Hematopoietic multipotent progenitor cell treated with erythropoietin and hydrocortisone succinate and interleukin-3 and kit ligand, for 6 days (in vitro differentiated cells): ENCODE measurements at regions not wholly inside any gene's neighbourhood (a gene's known extent, or its start where the extent isn't known, plus 50 kb on each side); places are given as distances from the start of the nearest gene placed in this dataset.
"Not testable (repeated sequence)": the region's sequence is repeated elsewhere in the genome, so short reads cannot be mapped to it uniquely, and the experiment has no call there.

Experiments used
- DNase-seq: peaks from one replicate; pipeline ENCODE4 v3.0.0-alpha.2; 2015

DNA sequence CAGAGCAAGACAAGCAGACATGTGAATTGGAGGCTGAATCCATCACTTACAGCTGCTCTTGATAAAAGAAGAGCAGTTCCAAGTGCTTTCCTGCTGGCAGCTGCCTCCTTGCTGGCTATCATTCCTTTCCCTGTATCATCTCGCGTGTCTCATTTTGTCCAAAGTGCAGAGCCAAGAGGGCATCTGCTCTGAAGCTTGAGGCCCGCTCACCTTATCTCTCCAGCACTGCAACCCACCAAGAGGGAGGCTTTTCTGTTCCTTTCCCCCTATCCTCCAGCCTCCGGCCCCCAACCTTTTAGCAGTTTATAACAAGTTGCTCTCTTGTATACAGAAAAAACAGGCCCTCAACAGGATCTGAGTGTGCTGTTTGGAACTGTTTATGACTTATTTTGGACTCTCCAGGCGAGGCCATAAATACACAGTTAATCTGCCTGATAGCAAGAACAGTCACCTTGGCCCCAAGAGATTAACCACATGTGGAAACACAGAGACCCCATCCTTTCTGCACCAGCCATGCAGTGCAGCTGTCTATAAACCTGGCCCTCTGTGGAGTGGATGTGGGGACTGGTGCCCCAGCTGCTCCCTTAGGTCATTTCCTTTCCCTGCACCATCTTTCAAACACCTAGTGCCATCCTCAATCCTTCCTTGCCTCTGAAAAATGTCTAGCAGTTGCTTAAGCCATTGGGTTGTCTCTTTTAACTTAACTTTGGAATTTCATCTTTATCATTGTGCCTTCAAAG lies 172.5 kb upstream of the FERMT1 start:
- DNase-seq = no peak

DNA sequence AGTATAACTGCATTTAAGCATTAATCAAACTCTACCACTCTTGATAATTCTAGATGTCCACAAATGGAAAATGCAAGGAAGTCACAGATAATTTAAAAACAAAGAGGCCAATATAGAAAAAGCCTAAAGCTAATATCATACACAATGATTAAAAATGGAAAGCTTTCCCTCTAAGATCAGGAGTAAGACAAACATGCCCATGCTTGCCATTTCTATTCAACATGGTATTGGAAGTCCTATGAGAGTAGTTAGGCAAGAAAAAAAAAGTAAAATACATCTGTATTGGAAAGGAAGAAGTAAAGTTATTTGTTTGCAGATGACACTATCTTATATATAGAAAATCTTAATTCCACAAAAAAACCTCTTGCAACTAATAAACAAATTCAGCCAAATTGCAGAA lies 164.6 kb upstream of the FERMT1 start:
- no peak for DNase-seq

DNA sequence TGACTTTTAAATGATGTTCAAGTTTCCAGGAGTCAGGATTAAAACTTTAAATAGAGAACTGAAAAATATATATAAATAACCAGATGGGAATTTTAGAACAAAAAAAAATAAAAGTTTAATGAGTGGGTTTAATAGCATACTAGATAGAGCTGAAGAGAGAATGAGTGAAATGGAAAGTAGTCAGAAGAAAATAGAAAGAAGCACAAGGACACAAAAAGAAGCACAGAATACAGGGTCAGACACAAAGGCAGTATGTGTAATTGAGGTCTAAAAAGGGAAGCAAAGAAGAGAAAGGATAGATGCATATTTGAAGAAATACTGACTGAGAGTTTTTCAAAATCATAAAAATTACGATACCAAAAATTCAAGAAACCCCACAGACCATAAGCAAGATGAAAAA lies 159.8 kb upstream of the FERMT1 start:
- no peak for DNase-seq

DNA sequence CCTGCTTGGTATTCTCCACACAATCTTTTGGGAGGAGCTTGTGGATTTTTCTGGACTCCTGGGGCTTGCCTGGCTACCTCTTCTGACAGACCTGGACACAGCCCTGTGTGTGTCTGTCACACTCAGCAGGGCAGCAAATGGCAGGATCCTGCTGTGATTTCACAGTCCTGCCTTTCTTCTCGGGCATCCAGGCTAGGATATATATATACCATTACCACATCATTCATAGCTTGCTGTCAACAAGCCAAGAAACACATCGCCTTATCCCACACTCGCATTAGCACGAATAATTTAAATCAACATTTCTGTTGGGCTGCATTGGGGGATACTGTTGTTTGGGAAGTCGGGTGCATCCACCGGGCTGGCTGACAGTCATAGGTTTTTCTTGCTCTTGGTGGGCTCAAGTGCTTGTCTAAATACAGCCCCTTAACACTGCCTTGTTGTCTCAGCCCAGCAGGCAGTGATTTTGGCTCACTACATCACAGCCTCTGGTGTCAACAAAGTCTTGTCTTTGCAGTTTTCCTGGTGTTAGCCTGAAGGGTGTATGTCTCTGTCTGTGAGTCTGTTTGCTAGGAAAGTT lies 154.9 kb upstream of the FERMT1 start:
- no peak for DNase-seq

DNA sequence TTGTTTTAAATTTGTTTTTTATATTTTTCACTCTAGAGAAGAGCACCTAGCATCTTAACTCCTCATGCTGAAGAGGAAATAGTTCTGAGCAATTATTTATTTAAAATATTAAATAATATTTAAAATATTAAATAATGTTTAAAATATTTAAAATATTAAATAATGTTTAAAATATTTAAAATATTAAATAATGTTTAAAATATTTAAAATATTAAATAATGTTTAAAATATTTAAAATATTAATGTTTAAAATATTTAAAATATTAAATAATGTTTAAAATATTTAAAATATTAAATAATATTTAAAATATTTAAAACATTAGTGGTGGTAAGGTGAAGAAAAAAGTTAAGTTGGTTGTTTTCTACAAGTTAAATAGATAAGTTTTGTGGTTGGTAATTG lies 147.6 kb upstream of the FERMT1 start:
- not testable (repeated sequence) for DNase-seq

DNA sequence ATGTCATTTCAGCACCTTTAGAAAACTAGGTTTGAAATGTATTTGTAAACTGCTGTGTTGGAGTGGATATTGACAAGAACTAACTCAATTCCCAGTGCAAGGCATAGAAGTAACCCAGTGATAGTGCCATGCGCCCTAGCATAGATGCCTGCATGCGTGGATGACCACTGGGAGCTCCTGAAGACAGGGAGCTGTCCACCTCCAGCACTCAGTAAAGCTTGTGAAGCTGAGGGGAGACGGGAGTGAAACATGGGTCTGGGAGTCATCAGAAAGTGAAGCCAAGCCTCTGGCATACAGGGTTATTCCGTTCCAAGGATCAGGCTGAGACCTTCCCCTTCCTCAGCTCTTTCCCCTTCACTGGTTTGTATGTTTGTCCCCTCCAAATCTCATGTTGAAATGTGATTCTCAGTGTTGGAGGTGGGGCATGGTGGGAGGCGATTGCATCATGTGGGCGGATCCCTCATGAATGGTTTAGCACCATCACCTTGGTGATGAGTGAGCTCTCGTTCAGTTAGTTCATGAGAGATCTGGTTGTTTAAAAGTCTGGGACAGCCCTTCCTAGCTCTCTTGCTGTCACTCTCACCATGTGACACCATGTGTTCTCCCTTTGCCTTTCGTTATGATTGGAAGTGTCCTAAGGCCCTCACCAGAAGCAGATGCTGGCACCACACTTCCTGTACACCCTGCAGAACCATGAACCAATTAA lies 146.5 kb upstream of the FERMT1 start:
- no peak for DNase-seq

DNA sequence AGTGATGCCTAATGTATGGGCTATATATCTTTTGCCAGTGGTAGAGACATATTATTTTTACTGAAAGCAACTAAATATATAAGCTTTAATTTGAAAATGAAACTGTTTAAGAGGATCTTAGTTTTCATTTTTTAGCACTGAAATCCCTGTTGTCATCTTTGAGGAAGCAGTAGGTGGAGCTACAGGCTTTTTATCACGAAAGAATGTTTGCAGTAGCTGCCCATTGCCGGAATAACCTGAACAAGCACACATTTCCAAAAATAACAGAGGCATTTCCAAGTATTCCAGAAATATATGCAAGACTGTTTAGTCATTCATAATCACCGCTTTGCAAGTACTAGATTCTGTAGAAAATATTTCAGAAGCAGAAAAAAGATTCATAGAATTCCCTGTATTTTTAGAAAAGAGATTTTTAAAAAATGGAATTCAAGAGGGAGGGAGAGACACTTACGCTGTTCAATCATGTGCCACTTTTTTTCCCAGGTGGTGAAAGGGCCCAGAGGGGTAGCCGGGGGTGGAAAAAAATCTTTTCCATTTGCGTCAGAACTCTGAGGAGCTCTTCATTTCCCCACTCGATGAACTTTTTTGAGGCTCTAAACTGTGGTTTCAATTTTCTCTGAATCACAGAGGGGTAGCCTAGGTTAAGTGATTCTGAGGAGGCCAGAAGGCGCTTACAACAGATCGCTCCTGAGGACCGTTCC lies 142.5 kb upstream of the FERMT1 start:
- DNase-seq = peak; percentile 8

DNA sequence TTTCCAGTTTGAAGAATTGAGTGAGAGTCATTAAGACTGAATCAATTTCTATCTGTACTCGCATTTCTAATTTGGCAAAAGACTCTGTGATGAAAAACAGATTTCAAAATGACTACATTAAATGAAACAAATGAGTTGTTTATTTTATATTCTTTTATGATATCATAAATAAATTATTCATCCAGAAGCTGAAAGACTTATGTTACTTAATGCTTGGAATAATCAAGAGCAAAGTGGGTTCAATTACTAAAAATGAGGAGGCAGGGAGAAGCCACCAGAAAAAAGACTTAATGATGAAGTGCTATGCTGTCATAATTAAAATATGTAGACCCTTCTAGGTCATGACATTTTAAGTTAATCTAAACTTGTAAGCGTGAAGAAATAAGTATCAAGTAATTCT lies 130.6 kb upstream of the FERMT1 start:
- DNase-seq = no peak

DNA sequence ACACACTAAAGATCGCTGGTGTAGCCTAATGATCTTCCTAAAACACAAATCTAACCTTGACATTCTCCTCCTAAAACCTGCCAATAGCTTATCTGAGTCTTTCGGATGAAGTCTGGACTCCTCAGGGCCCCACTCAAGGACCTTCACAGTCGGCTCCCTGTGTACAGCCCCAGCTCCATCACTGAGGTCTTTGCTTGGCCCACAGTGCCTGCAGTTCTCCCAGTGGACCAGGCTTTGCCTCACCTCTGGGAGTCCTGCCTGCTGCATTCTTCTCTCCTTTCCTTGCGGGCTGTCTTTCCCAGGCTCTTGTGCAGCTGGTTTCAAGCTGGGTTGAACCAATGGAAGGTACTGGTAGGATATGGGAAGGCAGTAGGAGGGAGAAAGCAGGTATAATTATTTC lies 122.6 kb upstream of the FERMT1 start:
- DNase-seq = no peak

DNA sequence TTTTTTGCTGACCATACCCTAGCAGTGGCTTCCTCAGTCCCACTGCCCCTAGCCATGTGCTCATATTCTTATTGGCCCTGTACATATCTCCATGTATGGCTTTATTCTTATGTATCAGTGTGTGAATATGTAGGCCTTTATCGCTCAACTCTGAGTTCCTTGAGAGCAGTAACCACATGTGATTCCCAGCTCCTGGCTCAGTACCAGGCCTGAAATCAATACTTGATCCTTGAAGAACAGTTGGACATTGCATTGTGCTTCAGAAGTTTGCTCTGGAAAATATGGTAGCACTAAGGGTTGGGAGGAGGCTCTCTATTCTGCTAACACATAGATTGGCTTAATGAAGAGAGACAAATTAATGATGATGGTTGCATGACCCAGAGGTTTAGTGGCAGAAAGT lies 118.8 kb upstream of the FERMT1 start:
- no peak for DNase-seq

DNA sequence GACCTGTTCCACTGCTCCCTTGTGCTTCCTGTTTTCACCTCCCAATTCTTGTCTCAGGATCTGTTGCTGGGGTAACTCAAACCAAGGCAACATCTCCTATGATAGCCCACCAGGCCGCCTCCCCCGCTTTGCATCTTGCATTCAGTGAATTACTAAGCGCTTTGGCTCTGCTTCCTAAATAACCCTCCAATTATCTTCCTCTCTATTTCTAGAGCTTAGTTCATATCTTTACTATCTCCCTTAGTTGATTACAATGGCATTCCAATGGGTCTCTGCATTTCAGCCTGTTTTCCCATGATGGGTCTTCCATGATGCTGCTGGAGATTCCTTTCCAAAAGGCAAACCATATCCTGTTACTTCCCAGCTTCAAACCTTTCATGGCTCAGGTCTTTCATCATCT lies 117.2 kb upstream of the FERMT1 start:
- DNase-seq = no peak

DNA sequence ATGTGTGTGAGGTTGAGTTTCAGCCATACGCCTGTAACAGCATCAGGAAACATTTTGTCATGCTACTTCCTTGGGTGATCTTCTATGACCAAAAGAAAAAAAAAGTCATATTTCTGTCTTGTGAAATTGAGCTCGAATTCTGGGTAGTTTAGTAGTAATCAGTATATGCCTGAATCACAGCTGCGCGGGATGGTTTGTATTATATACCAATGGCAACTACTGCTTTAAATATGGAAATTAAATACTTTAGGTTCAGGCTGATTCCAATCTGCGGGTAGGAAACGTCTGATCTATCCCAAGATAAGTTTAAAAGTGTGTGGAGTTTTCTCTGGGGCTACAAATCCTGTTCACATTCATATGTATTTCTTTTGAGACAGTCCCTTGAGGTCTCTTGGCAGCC lies 115.6 kb upstream of the FERMT1 start:
- no peak for DNase-seq

DNA sequence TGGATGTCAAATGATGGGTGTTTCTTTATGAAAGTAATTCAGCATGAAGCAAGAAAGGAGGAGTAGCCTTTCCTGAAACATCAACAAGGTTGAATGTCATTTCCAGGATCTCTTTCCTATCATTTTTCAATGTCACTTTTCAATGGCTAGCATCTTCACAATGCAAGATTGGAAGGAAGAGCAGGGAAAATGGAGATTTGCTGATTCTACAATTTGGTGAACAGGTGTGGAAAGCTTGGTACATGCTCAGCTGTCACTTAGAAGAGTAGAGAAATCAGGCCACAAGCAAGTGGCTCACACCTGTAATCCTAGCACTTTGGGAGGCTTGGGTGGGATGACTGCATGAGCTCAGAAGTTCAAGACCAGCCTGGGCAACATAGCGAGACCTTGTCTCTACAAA lies 112.7 kb upstream of the FERMT1 start:
- no peak for DNase-seq

DNA sequence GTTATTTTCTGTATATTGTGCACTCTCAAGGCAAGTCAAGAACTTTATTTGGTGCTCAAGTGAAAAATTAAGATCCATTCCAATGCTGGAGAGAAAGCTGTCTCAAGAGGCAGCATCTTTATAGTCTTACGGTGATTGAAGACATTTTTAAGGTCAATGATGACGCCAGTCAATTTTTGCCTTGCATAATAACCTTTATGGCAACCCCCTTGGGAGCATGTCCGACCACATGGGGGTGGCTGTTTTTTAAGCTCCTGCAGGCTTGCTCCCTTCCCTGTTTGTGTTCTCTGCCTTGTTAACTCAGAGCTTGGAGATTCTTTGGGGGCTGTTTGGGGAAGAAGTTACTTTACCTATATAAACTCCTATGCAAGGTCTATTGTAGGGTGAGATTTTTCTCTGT lies 109.6 kb upstream of the FERMT1 start:
- no peak for DNase-seq

DNA sequence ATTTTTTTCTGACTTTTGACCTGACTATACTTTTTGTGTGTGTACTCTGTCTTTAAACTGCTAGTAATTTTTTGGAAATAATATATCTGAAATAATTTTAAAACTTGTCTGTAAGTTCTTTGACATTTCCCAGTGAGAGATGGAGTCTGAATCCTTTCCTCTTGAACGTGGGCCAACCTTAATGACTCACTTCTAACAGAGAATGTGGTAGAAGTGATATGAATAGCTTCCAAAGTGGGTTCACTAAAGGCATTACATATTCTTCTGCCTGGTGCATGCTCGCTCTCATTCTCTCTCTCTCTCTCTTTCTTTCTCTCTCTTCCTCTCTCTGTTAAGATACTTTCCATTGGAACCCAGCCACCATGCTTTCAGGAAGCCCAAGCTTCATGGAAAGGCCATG lies 108.7 kb upstream of the FERMT1 start:
- no peak for DNase-seq

DNA sequence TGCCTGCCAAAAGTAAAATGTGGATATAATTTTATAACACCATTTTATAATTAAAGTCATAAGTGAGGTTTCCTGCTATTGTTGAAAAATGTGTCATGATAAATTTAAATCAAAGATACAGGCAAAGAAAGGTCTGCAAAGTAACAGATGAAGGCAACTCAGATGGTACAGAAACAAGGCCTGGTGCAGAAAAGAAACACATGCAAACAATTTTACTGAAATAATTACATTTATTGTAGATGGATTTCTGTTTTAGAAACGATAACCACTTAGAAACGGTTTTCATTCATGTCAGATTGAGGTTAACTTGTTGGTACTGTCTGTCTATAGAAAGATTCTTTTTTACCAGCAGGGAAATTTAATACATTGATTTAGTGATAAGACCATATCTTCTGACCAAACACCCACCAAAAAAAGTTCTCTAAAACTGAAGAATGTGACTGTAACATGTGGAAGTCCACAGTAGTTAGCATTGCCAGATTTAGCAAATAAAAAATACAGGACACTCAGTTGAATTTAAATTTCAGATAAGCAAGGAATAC lies 105.5 kb upstream of the FERMT1 start:
- DNase-seq = no peak

DNA sequence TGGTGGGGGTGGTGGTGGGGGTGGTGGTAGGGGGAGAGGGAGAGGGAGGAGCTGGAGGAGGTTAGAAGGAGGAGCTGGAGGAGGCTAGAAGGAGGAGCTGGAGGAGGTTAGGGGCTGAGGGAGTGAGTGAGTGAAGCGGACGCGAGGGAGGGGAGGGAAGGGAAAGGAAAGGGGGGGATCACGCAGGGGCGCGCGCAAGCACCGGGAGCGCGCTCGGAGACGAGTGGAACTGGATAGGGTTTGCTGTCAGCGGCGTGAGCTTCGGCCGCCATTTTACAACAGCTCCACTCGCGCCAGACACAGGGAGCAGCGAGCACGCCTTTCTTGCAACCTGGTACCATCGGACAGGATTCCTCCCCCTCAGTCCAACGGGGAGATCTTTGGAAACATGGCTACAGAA lies 90.5 kb upstream of the FERMT1 start:
- no peak for DNase-seq

DNA sequence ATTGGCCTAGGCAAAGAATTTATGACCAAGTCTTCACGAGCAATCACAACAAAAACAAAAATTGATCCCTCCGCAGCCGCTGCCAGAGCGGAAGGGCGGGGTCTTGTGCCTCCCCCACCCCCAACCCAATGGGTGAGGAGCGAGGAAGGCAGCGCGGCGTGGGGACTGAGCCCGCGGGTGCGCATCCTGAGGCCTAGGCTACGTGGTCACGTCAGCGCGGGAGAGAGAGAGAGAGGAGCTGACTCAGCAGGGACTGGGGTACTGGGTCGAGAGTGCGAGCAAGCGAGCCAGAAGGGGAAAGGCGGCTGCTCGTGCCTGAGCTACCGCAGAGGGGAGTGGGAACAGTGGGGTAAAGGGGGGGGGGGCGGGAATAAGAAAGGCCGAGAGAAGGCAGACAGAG lies 90.1 kb upstream of the FERMT1 start:
- no peak for DNase-seq

DNA sequence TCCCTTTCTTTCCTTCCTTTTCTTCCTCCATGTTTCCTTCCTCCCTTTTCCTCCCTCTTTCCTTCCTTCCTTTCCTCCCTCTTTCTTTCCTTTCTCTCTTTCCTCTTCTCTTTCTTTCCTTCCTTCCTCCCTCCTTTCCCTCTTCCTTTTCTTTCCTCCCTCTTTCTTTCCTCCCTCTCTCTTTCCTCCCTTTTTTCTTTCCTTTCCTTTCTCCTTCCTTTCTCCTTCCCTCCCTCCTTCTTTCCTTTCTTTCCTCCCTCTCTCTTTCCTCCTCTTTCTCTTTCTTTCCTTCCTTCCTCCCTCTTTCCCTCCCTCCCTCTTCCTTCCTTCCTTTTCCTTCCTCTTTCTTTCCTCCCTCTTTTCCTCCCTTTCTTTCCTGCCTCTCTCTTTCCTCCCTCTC lies 86.3 kb upstream of the FERMT1 start:
- DNase-seq = no peak

DNA sequence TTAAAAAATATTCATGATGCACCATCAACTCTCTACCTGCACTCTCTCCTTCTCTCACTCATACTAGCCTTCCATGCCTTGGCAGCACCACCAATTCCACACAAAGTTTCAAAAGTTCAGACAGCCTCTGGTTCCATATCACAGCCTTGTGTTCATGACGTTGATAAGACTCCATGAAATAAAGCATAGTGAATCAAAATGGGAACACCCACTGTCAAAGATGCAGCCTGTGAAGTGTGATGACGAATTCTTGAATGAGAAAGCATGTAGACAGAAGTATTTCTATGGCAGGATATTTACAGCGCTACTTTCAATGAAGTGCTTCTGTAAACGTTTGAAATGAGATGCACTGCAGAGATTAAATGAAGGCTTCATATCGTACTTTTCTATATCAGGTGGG lies 77.3 kb upstream of the FERMT1 start:
- DNase-seq = no peak

DNA sequence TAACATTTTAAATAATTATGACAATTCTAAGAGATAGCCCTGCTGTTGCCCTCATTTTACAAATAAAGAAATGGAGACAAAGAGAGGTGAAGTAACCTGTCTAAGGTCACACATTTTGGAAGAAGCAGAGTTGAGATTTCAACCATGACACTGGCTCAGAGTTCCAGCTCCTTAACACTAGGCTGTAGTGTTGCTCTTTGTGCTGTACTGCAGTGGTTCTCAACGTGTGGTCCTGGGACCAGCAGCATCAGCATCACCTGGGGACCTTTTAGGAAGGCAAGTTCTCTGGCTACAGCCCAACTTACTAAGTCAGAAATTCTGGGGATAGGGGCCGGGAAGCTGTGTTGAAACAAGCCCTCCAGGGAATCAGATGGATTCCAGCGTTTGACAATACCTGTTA lies 62.4 kb upstream of the FERMT1 start:
- DNase-seq = no peak

DNA sequence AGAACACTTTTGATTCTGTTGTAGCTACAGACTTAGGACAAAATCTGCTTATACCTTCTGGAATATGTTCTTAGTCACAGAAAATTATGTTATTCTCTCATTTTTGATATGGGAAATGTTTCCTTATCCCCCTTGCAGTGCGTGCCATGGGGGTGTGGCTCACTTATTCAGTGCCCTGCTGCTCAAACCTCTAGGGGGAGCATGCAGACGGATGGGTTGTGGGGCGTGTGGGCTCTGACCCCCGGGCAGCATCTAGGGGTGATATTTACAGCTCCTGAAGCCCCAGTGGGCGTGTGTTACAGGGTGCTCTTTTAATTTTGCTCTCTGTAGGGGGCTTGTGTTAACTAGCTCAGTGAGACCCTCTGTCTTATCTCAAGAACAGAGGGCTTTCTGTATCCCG lies 61.3 kb upstream of the FERMT1 start:
- peak; percentile 5 for DNase-seq

DNA sequence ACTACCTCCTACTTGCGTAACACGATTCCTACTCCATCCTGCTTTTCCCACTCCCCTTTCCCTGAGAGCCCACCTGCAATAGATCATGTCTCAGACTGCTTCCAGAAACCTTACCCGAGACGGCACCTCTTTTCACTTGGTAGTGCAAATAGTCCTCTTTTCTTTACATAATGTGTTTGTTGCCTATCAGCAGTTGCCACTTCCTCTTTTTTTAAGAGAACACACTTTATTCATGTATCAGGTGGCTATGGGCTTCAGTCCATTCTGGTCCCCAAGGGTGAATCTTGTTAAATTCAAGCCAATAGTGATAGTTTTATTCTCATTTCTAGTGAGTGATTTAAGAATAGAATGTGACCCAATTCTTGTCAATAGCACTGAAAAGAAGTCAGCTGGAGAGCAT lies 57.7 kb upstream of the FERMT1 start:
- no peak for DNase-seq

DNA sequence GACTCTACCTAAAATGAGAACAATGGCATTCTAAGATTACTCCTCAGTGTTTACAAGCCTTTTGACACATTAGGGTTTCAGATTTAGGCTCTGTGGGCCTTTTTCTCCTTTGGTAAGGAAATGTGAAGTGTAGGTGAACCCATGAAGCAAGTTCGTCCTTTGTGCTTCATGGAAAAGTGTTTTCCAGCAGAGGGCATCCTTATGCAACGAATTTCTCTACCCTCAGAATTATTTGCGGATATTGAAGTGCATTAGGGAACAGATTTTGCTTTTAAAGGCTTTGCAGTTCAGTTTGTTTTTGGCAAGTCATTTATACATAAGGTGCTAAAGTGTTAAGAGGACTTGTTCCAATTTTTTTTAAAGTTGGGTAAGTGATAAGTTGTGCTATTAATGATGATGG lies 55.7 kb upstream of the FERMT1 start:
- peak; percentile 3 for DNase-seq
